Activated gamma-delta T cell (primary cell): ENCODE measurements at regions not wholly inside any gene's neighbourhood (a gene's known extent, or its start where the extent isn't known, plus 50 kb on each side); places are given as distances from the start of the nearest gene placed in this dataset.
"Not testable (repeated sequence)": the region's sequence is repeated elsewhere in the genome, so short reads cannot be mapped to it uniquely, and the experiment has no call there.

Experiments used
- DNase-seq: peaks from one replicate; lab custom pipeline; 2025; lab: John Stamatoyannopoulos, UW

DNA sequence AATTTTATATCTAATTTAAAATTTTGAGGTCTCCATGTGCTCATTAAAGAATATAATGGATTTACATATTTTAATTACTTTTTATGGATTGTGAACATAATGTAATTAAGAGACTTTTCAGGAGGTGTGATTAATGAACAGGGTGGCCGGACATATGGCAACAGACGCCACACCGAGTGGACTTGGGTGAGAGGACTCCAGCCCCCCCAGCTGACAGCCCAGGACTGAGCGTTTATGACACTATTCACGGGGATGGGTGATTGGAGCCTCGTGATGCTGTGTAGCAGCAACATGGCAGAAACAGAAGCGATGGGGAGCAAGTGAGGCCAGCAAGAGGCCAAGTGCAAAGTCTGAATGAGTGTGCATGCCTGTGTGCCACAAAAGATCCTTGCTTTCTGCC is 1176.9 kb downstream of the TYW1 start:
- DNase-seq = no peak

DNA sequence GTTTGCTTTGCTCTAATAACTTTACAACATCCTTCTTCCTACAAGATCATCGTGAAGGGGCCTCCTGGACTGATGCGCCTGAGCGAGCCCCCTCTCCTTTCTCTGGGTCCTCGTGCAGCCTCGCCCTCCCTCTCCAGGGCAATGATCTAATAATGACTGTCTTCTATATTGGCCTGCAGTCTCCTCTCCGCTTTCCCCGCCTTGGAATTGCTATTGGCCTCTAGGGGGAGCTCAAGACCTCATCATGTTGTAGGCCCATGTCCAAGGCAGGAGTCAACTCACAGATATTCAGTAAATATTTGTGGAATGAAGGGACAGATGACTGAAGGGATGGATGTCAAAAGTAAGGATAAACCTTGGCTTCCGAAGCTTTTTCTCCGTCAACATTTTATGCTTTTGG is 1180.3 kb downstream of the TYW1 start:
- DNase-seq = no peak

DNA sequence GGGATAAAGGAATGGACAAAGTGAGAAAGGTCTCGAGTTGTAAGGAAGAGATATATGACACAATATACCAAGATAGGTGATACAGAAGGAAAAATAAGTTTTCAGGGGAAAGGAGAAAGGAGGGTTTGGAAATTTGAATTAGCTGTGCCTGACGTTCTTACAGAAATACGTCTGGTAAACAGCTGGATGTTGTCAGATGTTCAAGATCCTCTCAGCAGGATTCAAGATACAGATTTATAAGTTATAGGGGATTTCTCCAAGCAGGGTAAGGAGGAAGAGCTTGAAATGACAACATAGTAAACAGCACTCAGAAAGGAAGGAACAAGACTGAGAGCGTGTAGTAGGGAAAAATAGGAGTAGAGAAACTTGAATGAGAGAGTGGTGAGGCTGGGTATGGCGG is 1184.1 kb downstream of the TYW1 start:
- no peak for DNase-seq

DNA sequence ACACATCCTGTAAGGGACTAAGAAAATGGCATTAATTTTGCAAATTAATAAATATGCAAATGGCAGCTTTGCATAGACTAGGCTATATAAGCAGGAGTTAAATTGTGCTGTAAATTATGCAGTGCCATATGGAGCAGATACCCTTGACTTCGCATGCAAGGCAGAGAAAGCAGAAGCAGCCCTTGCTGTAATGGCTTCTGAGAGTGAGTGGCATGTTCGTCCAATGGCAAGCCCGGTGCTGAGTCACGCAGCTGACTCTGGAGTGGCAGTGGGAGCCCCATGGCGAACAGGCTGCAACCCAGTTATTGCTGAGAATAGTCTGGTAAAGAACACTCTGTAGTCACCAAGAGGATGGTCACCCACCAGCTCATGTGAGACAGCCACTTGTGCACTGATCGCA is 1186.5 kb downstream of the TYW1 start:
- DNase-seq = no peak

DNA sequence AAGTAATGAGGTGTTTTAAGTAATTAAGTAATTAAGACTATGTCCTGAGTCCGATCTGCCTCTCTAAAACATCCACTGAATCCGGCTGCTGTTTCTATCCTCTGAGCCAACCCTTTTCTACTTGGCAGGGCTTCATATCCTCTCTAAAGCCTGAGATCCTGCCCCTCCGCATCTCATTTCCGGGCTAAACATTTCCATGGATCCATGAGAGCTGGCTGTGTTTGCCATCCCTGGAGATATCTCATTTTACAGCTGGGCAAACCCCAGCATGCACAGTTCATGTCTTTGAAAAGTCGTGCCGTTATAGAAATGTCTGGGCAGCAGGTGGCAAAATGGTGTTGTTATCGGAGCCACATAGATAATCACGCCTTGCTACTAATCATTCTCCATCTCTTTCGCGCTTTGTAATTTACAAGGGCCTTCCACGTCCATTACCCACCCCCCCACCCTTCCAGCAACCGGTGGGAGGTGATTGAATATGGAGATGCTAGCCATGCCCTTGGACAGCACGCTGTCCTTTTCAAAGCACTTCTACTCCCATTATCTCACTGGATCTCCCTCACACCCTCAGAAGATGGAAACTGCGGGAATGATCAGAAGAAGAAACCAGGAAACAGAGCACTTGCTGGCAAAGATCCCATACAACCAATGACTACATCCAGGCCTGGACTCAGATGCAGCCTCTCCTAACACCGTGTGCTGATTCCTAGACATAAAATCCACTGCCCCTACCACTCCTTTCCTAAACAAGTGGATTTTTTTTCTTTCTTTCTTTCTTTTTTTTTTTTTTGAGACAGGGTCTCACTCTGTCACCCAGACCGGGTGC is 1189.2 kb downstream of the TYW1 start:
- DNase-seq = no peak

DNA sequence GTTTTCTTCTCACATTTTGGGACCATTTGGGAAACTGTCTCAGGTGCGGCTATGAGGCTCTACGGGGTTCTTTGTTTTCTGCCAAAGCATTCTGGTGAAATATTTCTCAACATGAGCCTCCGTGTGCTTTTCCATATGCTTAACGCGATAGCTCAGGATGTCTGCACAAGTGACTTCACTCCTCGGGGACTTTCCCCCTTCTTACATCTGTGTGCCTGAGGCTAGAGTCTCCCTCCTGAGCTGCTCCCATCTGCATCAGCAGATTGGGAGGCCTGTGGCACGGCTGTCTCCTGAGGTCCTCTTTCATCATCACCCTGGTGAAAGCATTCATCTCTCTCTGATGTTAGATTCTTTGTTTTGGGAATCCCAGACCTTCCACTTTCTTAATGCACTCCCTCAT is 1190.9 kb downstream of the TYW1 start:
- DNase-seq = no peak

GRCh38 chr7:68192941-68193340 is 1196.3 kb downstream of the TYW1 start:
- DNase-seq = no peak

DNA sequence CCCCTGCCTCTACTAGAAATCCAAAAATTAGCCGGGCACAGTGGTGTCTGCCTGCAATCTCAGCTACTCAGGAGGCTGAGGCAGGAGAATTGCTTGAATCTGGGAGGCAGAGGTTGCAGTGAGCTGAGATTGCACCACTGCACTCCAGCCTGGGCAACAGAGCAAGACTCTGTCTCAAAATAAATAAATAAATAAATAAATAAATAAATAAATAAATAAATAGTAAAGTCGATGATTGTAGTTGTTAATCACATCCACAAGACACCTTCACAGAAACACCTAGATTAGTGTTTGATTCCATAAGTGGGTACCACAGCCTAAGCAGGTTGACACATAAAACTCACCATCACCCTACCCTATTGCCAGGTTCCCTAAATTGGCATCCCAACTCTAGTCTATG is 1199.0 kb downstream of the TYW1 start:
- DNase-seq = not testable (repeated sequence)

DNA sequence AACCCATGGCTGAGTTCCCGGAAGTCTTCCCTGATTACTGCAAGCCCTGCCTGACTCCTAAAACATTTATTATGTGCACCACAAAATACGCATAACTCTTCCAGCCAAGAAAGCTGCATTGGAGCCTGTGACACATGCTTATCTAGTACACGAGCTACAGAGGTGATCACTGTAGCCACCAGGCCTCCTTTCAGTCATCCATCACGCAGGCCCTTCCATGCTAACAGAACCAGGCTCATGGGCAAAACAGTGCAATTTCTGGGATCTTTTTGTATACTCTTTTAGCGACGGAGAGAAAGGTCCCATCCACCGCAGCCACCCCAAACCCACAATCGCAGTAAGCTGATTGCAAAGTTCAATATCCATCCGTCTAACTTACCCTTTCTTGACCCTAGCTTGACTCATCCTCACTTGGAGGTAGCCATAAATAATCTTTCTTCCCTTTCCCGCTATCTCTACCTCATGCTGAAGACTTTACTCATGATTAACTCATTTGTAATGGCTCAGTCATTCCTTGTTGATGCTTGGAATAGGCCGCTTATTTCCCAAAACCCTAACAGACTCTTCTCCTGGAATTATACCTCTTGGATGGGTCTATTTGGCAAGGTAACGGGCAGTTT is 1203.5 kb downstream of the TYW1 start:
- DNase-seq = no peak

- no peak for DNase-seq
These were observed 1206.6 kb downstream of the TYW1 start for GRCh38 chr7:68203251-68203650.

GRCh38 chr7:68205826-68206225 is 1209.2 kb downstream of the TYW1 start:
- no peak for DNase-seq

DNA sequence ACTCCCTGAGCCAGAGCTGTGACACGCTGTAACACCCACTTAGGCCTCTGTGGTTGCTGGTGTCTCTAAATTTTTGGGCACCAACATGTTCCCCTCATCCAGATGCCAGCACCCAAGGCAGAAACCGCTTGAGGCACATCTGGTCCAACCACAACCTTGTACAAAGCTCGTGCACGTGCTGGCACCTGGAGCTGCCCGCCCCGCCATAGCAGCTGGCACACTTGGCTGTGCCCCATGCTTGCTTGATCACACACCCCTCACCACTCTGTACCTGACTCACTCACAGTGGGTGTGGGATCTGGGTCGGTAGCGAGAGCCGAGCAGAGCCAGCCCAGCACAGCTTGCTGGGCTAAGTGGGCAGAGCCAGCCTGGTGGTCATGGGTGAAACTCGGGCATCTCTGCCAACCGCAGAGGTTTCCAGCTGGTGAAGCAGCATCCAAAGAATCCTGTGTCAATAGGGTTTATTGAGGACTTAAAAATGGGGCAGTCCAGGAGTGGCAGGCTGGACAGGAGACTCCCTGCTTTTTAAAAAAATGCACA is 1210.4 kb downstream of the TYW1 start:
- no peak for DNase-seq

DNA sequence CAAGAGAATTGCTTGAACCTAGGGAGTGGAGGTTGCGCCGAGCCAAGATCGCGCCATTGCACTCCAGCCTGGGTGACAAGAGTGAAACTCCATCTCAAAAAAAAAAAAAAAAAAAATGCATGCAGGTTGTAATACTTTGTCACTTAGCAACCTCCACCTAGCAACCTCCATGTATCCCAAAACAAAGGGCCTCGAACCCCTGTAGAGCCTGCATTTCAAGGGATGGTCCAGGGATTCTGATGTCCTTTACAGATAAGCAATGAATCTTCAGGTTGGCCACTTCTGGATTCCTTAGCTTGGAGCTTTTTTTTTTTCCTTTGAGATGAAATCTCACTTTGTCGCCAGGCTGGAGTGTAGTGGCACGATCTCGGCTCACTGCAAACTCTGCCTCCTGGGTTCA is 1211.0 kb downstream of the TYW1 start:
- DNase-seq = no peak

- DNase-seq = no peak
These were observed 1212.9 kb downstream of the TYW1 start for GRCh38 chr7:68209486-68209885.

GRCh38 chr7:68213838-68214237 is 1217.2 kb downstream of the TYW1 start:
- DNase-seq = no peak

- DNase-seq = no peak
These were observed 1219.4 kb downstream of the TYW1 start for GRCh38 chr7:68216051-68216450.

DNA sequence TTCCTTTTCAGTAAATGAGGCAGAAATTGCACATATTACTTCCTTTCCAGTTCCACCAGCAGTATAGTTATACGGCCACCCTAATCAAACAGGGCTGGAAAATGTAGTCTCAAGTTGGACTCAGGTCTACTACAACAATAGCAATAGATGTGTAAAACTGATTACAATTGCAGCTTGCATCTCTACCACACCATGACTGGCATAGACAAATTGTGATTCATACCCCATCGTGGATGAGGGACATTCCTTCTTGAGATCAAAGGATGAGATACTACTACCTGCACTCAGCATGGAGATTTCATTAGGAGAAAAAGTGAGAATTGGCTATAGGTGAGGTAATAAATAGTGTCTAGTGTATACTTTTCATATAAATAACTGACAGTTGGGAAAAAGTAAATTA is 1220.8 kb downstream of the TYW1 start:
- DNase-seq = no peak

DNA sequence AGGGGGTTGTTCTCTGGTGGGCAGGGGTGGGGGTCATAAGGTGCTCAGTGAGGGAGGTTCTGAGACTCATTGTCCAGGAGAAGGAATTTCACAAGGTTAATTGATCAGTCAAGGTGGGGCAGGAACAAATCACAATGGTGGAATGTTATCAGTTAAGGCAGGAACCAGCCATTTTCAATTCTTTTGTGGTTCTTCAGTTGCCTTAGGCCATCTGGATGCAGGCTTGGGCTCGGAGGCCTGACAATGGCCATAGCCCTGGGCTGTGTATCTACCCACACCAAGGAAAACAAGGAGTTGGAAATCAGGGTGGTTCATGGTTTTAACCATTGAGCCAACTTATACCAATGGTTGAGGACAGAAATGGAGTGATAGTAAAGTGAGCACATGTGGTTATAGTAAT is 1221.8 kb downstream of the TYW1 start:
- no peak for DNase-seq

- DNase-seq = no peak
These were observed 1225.7 kb downstream of the TYW1 start for GRCh38 chr7:68222311-68222710.

- DNase-seq = no peak
These were observed 1227.6 kb downstream of the TYW1 start for GRCh38 chr7:68224041-68224741.

DNA sequence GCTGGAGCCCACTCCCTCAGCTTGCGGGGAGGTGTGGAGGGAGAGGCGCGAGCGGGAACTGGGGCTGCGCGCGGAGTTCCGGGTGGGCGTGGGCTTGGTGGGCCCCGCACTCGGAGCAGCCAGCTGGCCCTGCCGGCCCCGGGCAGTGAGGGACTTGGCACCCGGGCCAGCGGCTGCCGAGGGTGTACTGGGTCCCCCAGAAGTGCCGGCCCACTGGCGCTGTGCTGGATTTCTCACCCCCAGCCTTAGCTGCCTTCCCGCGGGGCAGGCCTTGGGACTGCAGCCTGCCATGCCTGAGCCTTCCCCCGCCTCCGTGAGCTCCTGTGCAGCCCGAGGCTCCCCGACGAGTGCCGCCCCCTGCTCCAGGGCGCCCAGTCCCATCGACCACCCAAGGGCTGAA is 1234.4 kb downstream of the TYW1 start:
- not testable (repeated sequence) for DNase-seq

- DNase-seq = no peak
These were observed 1239.3 kb downstream of the TYW1 start for GRCh38 chr7:68235937-68236336.
